KOPT-K1 (cell line): ENCODE measurements at regions not wholly inside any gene's neighbourhood (a gene's known extent, or its start where the extent isn't known, plus 50 kb on each side); places are given as distances from the start of the nearest gene placed in this dataset.

ENCODE experiments used
- H3K27ac ChIP-seq: fragments of 200-600 bp; sonication (generic); 2 replicates; pipeline ENCODE4 v1.5.1; 2016; ENCODE audit warnings: antibody characterized with exemption, mild to moderate bottlenecking, low read depth, low read length; ENCODE audit not compliant: poor library complexity, severe bottlenecking
- H3K36me3 ChIP-seq: fragments of 200-600 bp; sonication (generic); 2 replicates; pipeline ENCODE4 v1.5.1; 2017; ENCODE audit warnings: antibody characterized with exemption, mild to moderate bottlenecking, low read length, moderate library complexity; ENCODE audit not compliant: insufficient read depth
- H3K9me3 ChIP-seq: fragments of 200-600 bp; sonication (generic); 2 replicates; pipeline ENCODE4 v1.5.1; 2017; ENCODE audit warnings: antibody characterized with exemption, low read length, mild to moderate bottlenecking; ENCODE audit not compliant: insufficient read depth, poor library complexity, severe bottlenecking

GRCh38 chr11:12315024-12315423 is 62.3 kb upstream of the PARVA start:
- Histone ChIP-seq H3K9me3 (peaks cover 21% of the 10 kb centered on the region), H3K36me3 (no peaks in the 10 kb centered on the region), H3K27ac (no peak overlapping the region)

DNA sequence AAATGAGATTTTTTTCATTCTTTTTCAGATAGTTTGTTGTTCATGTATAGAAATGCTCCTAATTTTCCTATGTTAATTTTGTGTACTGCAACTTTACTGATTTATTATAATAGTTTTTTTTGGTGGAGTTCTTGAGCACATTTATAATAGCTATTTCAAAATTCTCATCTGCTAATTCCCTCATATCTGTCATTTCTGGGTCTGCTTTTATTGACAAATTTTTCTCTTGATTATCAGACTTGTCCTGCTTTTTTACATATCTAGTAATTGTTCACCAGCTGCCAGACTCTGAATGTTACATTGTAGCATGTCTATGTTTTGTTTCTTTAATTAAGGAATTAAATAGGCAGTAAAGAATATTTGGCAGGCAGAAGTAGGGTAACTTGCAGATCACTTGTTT is 60.9 kb upstream of the PARVA start:
- Histone ChIP-seq H3K27ac (no peak overlapping the region), H3K36me3 (no peaks in the 10 kb centered on the region), H3K9me3 (peaks cover 21% of the 10 kb centered on the region)

- Histone ChIP-seq H3K27ac (no peak overlapping the region), H3K9me3 (peaks cover 21% of the 10 kb centered on the region), H3K36me3 (no peaks in the 10 kb centered on the region)
Observed at GRCh38 chr11:12318791-12319438, 58.5 kb upstream of the PARVA start.

- peaks cover 21% of the 10 kb centered on the region for H3K9me3 ChIP-seq
- H3K36me3 ChIP-seq, result no peaks in the 10 kb centered on the region
- H3K27ac ChIP-seq, result peak overlapping the region; percentile 29
Observed at GRCh38 chr11:12319461-12319951, 57.9 kb upstream of the PARVA start.

GRCh38 chr11:12319988-12320387 is 57.4 kb upstream of the PARVA start:
- peaks cover 18% of the 10 kb centered on the region for H3K9me3 ChIP-seq
- H3K36me3 ChIP-seq, result no peaks in the 10 kb centered on the region
- H3K27ac ChIP-seq, result peak overlapping the region; percentile 29

- Histone ChIP-seq H3K27ac (no peak overlapping the region), H3K36me3 (no peaks in the 10 kb centered on the region)
Observed at GRCh38 chr11:12321217-12321937, 56.0 kb upstream of the PARVA start.

DNA sequence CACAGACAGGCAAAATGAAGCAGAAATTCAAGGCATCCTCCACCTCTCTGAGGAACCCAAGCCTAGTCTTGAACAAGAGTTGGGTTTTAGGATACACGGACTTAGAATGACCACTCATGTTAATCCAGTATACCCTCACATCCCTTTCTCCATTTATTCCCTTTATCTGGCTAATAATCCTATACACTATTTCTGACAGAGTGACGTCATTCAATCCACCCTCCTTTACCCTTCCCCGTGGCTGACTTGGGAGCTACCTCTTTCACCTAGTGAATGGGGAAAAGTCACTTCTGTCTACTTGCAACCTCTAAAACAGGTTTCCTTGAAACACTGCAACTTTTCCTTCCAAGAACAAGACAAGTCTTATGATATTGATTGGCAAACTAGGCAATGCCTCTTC is 52.8 kb upstream of the PARVA start:
- H3K9me3 ChIP-seq, result no peaks in the 10 kb centered on the region
- H3K36me3 ChIP-seq, result no peaks in the 10 kb centered on the region
- no peak overlapping the region for H3K27ac ChIP-seq

More at GRCh38 chr11:12321217-12321937, 56.0 kb upstream of the PARVA start:
- H3K9me3 ChIP-seq, result peaks cover 8% of the 10 kb centered on the region
